ENCODE measurements at regions not wholly inside any gene's neighbourhood (a gene's known extent, or its start where the extent isn't known, plus 50 kb on each side); places are given as distances from the start of the nearest gene placed in this dataset.

GRCh38 chr7:3235322-3235721, 65.7 kb upstream of the SDK1 start:
- Histone ChIP-seq H3K9me2 (no peaks in the 10 kb centered on the region), H3K9me3 (no peaks in the 10 kb centered on the region), H3F3A (replicated peaks; ENCODE audit: insufficient read depth) (no peaks in the 10 kb centered on the region), H3K27me3 (ENCODE audit: insufficient read depth) (no peaks in the 10 kb centered on the region), H3K4me3 (ENCODE audit: low read depth in 2 of 2, low read length in 1 of 2) (no peak overlapping the region), H3K36me3 (replicated peaks in 1 of 2; ENCODE audit: control insufficient read depth in 1 of 2, insufficient read depth in 2 of 2, low read length in 1 of 2) (no peaks in the 10 kb centered on the region), H3K27ac (ENCODE audit: low read depth in 2 of 2, low read length in 1 of 2) (no peak overlapping the region), H4K20me1 (ENCODE audit: insufficient read depth) (no peaks in the 10 kb centered on the region), H2AFZ (ENCODE audit: low read depth) (no peak overlapping the region), H3K9ac (no peak overlapping the region), H3K4me2 (no peak overlapping the region), H3K79me2 (ENCODE audit: insufficient read depth) (no peaks in the 10 kb centered on the region), H3K4me1 (ENCODE audit: control insufficient read depth in 1 of 2, insufficient read depth in 2 of 2, low read depth in 1 of 2, low read length in 1 of 2) (peaks cover 0 to 3% of the 10 kb centered on the region in 2 experiments; a peak in 1 of 4 replicates)
- ChIA-PET POLR2A (no interaction called here), CTCF (interaction anchor here (0.9 kb wide), 1 partner anchor 21 kb away, joined by 3 read pairs; no protein-coding TSS in a partner anchor)
- WGBS (ENCODE audit: low lambda C conversion rate), result 31% methylated on average over 4 of the region's 4 CpGs
- TF ChIP-seq CHD2 (IDR thresholded peaks at IDR 0.05; ENCODE audit: low read length, partially characterized antibody), result no peak
- TF ChIP-seq MXI1 (IDR thresholded peaks at IDR 0.05; ENCODE audit: low read depth, low read length), result no peak
- TF ChIP-seq USF2 (IDR thresholded peaks at IDR 0.05; ENCODE audit: borderline replicate concordance, low read depth, low read length), result no peak
- no peak for TF ChIP-seq TAF1 (IDR thresholded peaks at IDR 0.05; ENCODE audit: borderline replicate concordance, low read depth, low read length)
- no peak for TF ChIP-seq FOXJ3 (CRISPR knock-in tag; IDR thresholded peaks at IDR 0.05)
- TF ChIP-seq SMC3 (IDR thresholded peaks at IDR 0.05; ENCODE audit: low read depth, low read length), result no peak
- TF ChIP-seq ELF1 (IDR thresholded peaks at IDR 0.05), result no peak
- no peak for TF ChIP-seq GABPA (IDR thresholded peaks at IDR 0.05; ENCODE audit: low read depth)
- DNase-seq, result no peak

- Histone ChIP-seq H3K9me3 (no peaks in the 10 kb centered on the region), H3F3A (replicated peaks; ENCODE audit: insufficient read depth) (no peaks in the 10 kb centered on the region), H3K79me2 (ENCODE audit: insufficient read depth) (no peaks in the 10 kb centered on the region), H3K4me1 (ENCODE audit: control insufficient read depth in 1 of 2, insufficient read depth in 2 of 2, low read depth in 1 of 2, low read length in 1 of 2) (peaks cover 0 to 3% of the 10 kb centered on the region in 2 experiments; a peak in 1 of 4 replicates), H3K27me3 (ENCODE audit: insufficient read depth) (no peaks in the 10 kb centered on the region), H3K9ac (no peak overlapping the region), H3K27ac (ENCODE audit: low read depth in 2 of 2, low read length in 1 of 2) (no peak overlapping the region), H3K9me2 (no peaks in the 10 kb centered on the region), H3K36me3 (replicated peaks in 1 of 2; ENCODE audit: control insufficient read depth in 1 of 2, insufficient read depth in 2 of 2, low read length in 1 of 2) (no peaks in the 10 kb centered on the region), H3K4me3 (ENCODE audit: low read depth in 2 of 2, low read length in 1 of 2) (no peak overlapping the region), H4K20me1 (ENCODE audit: insufficient read depth) (no peaks in the 10 kb centered on the region), H2AFZ (ENCODE audit: low read depth) (no peak overlapping the region), H3K4me2 (no peak overlapping the region)
- ChIA-PET CTCF (no interaction called here), POLR2A (interaction anchor here (0.6 kb wide), 1 partner anchor 162 kb away, joined by 3 read pairs; no protein-coding TSS in a partner anchor)
- no peak for DNase-seq
- TF ChIP-seq NFIC (IDR thresholded peaks at IDR 0.05; ENCODE audit: borderline replicate concordance), result no peak
- no peak for TF ChIP-seq GABPA (IDR thresholded peaks at IDR 0.05; ENCODE audit: low read depth)
- TF ChIP-seq CHD2 (IDR thresholded peaks at IDR 0.05; ENCODE audit: low read length, partially characterized antibody), result no peak
- no peak for TF ChIP-seq MXI1 (IDR thresholded peaks at IDR 0.05; ENCODE audit: low read depth, low read length)
- TF ChIP-seq SIN3A (IDR thresholded peaks at IDR 0.05; ENCODE audit: borderline replicate concordance, low read depth, low read length), result no peak
- no peak for TF ChIP-seq GATA2 (CRISPR knock-in tag; IDR thresholded peaks at IDR 0.05)
- TF ChIP-seq POLR2AphosphoS5 (IDR thresholded peaks at IDR 0.05; ENCODE audit: low read depth, low read length), result no peak
- no peak for TF ChIP-seq FOSL2 (IDR thresholded peaks at IDR 0.05; ENCODE audit: borderline replicate concordance, low read depth)
- TF ChIP-seq CTCF (IDR thresholded peaks at IDR 0.05), result no peak
- no peak for TF ChIP-seq USF2 (IDR thresholded peaks at IDR 0.05; ENCODE audit: borderline replicate concordance, low read depth, low read length)
- TF ChIP-seq YY1 (IDR thresholded peaks at IDR 0.05; ENCODE audit: low read depth), result no peak
- TF ChIP-seq FOXJ3 (CRISPR knock-in tag; IDR thresholded peaks at IDR 0.05), result no peak
- no peak for TF ChIP-seq REST (IDR thresholded peaks at IDR 0.05; ENCODE audit: low read depth, low read length)
- no peak for TF ChIP-seq IRF3 (IDR thresholded peaks at IDR 0.05; ENCODE audit: low read depth, low read length)
- TF ChIP-seq PBX3 (IDR thresholded peaks at IDR 0.05), result no peak
Observed at GRCh38 chr7:3236268-3236667, 64.8 kb upstream of the SDK1 start.
